ENCODE measurements at regions not wholly inside any gene's neighbourhood (a gene's known extent, or its start where the extent isn't known, plus 50 kb on each side); places are given as distances from the start of the nearest gene placed in this dataset.
"Not testable (repeated sequence)": the region's sequence is repeated elsewhere in the genome, so short reads cannot be mapped to it uniquely, and the experiment has no call there.

DNA sequence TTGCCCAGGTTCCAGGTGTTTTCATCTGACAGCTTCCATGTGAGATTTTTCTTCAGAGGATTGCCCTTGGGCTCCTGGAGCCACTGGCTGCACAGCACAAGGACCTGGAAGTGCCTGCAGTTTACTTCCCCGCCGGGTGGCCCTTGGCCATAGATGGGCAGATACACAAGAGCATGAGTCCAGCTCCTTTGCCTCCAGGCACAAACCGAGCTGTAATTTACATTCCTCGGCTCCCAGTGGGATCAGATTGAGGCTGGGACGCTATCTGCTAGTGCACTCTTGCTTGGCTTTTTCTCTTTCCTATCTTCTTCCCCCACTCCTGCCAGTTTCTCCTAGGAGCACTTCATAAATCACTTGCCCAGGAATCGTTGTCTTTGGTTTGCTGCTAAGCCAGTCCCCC lies 85.4 kb upstream of the RALY start:
- no peak for DNase-seq (ENCODE audit: low read depth, low spot score)
- H3K27ac ChIP-seq = no peak overlapping the region

DNA sequence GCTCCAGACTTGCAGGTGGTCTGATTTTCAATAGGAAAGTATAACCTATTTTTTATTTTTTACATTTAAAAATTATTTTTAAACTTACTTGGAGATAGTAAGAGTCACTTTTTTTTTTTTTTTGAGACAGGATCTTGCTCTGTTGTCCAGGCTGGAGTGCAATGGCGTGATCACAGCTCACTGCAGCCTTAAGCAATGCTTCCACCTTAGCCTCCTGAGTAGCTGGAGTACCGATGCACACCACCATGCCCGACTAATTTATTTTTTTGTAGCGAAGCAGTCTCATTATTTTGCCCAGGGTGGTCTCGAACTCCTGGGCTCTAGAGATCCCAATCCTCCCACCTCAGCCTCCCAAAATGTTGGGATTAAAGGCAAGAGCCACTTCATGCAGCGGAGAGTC lies 84.8 kb upstream of the RALY start:
- no peak for DNase-seq (ENCODE audit: low read depth, low spot score)
- H3K27ac ChIP-seq = no peak overlapping the region

DNA sequence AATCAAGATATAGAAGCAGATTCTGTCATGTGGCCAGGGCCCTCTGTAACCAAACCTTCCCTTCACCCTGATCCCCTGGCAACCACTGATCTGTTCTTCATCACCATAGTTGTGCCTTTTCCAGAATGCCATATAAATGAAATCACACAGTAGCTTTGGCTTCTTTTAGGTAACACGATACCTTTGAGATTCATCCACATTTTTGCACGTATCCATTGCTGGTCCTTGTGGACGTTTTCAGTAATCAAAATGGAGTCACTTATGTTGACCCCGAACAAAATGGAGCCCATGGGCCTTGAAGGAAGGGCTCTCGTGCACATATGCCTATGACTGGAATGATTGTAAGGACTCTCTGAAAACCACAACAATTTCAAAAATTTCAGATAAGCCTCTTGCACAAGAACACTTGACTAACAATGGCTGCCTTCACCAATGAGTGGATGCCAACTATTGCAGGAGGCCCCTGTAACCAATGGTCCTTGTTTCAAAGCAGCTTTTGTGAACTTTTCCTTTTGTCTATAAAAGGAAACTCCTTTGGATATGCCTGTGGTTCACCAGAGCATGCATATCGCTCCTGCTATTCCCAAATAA lies 84.3 kb upstream of the RALY start:
- peak; percentile 6 for DNase-seq (ENCODE audit: low read depth, low spot score)
- H3K27ac ChIP-seq = no peak overlapping the region

DNA sequence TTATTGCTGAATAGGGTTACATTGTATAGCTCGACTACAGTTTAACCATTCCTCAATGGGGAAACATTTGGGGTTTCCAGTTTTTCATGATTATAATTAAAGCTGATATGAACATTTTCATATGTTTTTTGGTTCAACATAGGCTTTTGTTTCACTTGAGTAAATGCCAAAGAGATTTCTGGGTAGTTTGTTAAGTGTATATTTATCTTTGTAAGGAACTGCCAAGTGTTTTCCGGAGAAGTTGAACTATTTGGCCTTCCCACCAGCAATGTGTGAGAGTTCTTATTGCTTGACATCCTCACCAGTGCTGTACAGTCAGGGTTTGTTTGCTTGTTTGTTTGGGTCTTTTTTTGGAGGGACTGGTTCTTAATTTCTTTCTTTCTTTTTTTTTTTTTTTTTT lies 83.7 kb upstream of the RALY start:
- no peak overlapping the region for H3K27ac ChIP-seq

DNA sequence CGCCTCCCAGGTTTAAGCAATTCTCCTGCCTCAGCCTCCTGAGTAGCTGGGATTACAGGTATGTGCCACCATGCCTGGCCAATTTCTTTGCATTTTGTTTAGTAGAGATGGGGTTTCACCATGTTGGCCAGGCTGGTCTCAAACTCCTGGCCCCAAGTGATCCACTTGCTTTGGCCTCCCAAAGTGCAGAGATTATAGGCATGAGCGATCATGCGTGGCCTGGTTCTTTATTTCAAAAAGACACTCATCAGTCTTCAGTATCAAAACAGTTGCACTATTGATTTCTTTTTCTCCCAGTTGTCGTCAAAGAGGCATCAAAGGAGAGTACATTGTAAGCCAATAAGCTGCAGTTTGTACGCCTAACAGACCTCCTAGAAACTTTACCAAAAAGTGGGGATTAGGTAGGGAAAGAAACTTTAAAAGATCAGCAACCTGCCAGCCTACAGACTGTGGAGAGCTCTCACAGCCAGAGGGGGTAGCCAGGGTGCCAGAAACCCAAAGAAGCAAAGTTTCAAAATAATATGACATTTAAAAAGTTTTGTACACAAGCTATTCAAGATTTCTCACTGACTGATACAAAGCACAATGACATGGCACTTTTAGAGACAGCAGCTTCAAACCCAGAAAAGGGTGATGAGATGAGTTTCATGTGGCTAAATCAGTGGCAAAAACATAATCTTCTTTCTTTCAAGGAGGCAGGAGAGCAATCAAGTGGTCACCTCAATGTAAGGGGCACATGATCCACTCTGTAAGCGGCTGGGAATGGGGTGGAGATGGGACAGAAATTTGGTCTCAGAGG lies 83.0 kb upstream of the RALY start:
- no peak for DNase-seq (ENCODE audit: low read depth, low spot score)
- H3K27ac ChIP-seq = no peak overlapping the region

More for the DNA sequence above, 83.7 kb upstream of the RALY start:
- no peak for DNase-seq (ENCODE audit: low read depth, low spot score)

DNA sequence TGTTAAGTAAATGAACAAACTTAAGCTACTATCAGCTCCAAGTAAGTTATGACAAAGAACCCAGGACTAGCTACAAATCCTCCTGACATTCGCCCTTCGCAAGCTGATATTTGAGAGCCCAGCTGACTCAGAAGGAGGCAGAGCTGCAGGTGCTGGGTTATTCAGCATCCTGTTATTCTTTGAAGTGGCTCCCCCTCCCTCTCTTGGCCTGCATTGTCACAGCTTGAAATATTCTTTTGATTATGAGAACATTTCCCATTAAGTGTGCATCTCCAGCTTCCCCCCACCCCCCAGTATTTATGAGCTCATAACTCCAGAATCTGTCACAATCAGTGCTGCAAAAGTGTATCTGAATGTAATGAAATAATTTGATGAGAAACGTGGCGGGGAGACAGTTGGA lies 78.8 kb upstream of the RALY start:
- no peak overlapping the region for H3K27ac ChIP-seq
- peak; percentile 26 for DNase-seq (ENCODE audit: low read depth, low spot score)

DNA sequence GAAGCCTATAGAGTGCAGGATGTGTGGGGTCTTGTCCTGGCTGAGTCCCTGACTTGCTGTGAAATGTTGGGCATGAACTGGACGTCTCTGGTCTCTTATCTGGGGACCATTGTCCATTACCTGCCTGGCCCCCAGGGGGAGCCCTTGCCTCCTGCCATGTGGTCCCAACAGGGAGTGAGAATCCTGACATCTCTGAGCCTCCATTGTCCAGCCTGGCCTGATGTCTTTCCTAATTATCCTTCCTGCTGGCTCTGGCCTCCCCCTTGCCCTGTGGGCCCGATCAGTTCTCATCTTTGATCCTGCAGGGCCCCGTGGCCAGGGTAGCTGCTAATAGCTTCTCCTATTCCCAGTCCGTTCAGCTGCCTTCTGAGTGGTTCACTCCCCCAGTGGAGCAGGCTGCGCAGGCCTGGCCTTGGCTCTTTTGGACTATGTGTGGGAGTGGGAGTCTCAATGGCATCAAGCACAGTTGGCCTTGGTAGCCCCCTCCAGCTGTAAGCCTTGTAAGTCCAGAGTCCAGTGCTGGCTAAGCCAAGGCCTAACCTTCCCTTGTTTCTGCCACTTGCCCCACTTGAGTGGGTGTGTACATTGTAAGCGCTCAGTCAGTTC lies 77.9 kb upstream of the RALY start:
- DNase-seq (ENCODE audit: low read depth, low spot score) = no peak
- no peak overlapping the region for H3K27ac ChIP-seq

DNA sequence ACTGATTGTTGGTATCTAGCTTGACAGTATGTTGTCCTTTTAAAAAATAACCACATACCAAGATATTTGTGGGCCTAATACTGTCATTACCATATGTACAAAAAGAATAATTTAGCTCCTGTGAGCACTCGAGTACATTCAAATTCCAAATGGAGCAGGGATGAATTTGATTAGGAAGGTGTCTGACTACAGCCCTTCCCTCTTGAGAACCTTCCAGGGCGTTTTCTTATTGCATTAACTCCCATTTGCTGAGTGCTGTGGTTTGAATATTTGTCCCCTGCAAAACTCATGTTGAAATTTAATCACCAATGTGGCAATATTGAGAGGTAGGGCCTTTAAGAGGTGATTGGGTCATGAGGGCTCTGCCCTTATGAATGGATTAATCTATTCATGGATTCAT lies 76.9 kb upstream of the RALY start:
- no peak overlapping the region for H3K27ac ChIP-seq
- no peak for DNase-seq (ENCODE audit: low read depth, low spot score)

DNA sequence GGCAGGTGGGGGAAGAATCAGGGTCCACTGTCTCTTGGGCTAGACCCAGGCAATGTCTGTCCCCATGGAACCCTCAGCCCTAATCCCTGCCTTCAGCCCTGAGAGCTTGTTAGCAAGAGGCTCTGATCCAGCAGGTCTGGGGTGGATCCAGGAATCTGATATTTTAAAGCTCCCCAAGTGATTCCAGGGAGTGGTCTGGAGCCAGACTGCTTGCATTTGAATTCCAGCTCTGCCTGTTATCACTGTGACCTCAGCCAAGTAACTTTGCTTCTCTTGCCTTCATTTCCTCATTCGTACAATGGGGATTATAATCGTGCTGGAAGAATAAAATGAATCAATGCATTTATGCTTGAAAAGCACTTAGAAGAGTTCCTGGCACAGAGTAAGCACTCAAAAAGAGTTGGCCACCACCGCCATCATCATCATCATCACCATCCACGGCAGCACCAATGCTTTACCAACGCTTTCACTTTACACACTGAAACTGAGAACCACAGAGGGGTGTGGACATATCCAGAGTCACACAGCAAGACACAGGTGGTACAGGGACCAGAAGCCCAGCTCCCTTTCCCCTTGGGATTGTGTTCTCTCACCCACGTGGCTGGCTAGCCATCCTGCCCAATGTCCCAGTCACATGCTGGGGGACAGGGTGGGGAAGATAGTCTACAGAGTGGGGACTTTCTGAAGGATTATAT lies 75.7 kb upstream of the RALY start:
- H3K27ac ChIP-seq = no peak overlapping the region
- DNase-seq (ENCODE audit: low read depth, low spot score) = no peak

DNA sequence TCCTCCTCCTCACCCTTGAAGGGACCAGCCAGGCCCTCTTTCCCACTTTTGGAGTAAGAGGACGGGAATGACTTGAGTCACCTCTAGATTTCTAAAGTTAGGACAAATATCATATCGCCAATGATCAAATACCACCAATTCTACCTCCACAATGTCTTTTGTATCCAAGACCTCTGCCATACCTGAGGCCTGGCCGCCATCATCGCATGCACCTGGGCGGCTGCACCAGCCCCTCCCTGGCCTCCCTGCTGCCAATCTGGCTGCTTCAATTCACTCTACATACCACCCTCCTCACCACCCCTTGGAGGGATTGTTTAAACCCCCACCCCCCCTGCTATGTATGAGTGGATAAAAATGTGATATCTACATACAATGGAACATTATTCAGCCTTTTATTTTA lies 75.0 kb upstream of the RALY start:
- no peak for DNase-seq (ENCODE audit: low read depth, low spot score)

DNA sequence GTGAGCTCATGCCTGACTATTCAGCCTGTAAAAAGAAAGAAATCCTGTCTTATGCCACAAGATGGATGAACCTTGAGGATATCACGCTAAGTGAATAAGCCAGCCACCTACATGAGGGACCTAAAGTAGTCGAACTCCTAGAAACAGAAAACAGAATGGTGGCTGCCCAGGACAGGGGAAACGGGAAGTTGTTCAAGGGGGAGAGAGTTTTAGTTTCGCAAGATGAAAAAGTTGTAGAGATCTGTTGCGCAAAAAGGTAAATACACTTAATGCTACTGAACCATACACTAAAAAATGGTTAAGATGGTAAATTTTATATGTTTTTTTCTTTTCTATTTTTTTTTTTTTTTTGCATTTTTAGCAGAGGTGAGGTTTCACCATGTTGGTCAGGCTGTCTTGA lies 74.1 kb upstream of the RALY start:
- no peak for DNase-seq (ENCODE audit: low read depth, low spot score)
- H3K27ac ChIP-seq = no peak overlapping the region

More for the DNA sequence above, 75.0 kb upstream of the RALY start:
- H3K27ac ChIP-seq = no peak overlapping the region

DNA sequence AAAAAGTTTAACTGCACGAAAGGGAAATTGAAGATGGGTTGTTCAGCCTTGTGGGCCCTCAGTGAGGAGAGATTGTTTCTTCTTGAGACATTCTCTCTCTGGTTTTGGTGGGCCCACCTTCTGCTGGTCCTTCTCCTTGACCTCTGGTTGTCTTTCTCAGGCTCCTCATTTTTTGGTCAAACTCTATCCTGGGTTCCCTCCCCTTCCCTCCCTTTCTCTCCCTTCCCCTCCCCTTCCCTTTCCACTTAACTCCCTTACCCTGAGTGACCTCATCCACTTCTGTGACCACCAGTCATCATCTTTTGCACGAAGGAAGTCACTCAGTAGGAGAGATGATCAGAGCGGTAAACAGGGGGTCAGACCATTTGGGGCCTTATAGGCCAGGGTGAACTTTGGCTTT lies 71.5 kb upstream of the RALY start:
- no peak overlapping the region for H3K27ac ChIP-seq
- no peak for DNase-seq (ENCODE audit: low read depth, low spot score)

DNA sequence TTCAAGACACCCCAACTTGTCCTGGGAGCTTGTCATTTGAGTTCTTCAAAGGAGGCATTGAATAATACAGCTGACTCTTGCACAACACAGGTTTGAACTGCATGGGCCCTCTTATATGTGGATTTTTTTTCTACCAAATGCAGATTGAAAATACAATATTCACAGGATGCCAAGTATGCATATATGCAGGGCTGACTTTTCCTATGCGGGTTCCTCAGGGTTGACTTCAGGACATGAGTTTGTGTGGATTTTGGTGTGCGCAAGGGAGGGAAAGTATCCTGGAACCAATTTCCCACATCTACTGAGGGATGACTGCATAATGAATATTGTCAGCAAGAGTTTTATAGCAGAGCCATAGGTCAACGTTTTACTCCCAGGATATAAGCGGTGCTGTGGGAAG lies 70.0 kb upstream of the RALY start:
- DNase-seq (ENCODE audit: low read depth, low spot score) = no peak

DNA sequence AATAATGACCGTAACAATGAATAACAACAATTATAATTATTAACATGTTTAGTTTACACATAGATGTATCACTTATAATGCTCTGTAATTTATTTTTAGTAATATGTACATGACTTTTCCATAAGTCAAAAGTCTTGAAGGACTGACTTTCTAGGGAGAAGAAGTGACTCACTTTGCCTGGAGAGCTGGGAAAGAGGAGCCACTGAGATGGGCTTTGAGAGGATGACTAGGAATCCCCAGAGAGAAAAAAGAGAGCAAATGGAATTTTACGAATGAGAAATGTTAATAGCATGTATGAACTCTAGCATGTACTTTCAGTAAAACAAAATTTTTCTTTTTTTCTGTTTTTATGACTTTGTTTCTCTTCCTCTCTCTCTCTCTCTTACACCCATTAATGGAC lies 67.8 kb upstream of the RALY start:
- H3K27ac ChIP-seq = no peak overlapping the region
- DNase-seq (ENCODE audit: low read depth, low spot score) = no peak

More for the DNA sequence above, 70.0 kb upstream of the RALY start:
- H3K27ac ChIP-seq = no peak overlapping the region

DNA sequence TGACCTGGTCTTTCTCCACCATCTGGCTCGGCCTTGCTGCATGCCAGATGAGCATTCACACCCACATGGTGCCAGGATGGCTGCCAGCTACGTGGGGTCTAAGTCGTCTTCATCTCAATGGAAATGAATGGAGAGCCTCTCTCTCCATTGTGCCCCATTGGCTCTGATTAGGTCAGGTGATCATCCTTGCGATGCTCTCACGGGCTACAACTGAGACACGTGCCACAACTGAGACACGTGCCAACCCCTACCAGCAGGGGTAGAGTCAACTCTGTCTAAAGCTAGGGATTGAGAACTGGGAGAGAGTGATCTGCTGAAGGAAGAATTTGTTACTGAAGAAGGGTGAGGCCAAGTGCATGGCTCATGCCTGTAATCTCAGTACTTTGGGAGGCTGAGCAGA lies 67.3 kb upstream of the RALY start:
- no peak for DNase-seq (ENCODE audit: low read depth, low spot score)

DNA sequence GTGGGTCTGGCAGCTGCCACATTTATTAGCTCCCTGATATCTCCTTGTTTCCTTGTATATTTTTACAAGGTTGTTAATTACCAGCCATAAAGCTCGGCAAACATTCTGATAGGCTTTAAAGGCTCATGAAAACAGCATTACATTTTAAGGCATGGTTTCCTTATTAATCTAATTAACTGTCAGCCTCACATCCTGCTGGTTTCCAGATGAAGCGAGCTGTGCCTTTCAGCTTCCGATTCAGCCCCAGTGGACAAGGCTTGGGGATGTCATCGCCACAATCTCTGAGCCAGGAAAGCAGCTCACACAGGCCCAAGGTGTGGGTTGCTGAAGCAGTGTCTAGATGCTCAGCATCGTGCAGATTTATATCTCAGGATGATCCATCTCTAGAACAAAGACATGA lies 66.0 kb upstream of the RALY start:
- no peak for DNase-seq (ENCODE audit: low read depth, low spot score)
- no peak overlapping the region for H3K27ac ChIP-seq

More for the DNA sequence above, 67.3 kb upstream of the RALY start:
- no peak overlapping the region for H3K27ac ChIP-seq

DNA sequence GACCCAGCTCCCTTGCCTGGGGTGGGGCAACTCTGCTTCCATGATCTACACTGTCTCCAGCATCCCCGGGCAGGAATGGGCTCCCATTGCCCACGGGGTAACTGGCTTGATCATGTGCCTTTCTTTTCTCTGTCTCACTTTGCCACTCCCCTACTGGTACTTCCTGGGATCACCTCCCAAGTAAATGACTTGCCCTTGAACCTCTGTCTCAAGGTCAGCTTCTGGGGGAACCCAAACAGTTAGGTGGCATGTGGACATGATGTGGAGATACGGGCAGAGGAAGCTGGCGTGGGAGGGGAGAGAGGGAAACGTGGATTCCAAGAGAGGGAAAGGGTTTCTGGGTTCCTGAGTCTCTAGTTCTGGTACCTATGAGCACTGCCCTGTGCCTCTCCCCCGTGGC lies 63.8 kb upstream of the RALY start:
- no peak overlapping the region for H3K27ac ChIP-seq

DNA sequence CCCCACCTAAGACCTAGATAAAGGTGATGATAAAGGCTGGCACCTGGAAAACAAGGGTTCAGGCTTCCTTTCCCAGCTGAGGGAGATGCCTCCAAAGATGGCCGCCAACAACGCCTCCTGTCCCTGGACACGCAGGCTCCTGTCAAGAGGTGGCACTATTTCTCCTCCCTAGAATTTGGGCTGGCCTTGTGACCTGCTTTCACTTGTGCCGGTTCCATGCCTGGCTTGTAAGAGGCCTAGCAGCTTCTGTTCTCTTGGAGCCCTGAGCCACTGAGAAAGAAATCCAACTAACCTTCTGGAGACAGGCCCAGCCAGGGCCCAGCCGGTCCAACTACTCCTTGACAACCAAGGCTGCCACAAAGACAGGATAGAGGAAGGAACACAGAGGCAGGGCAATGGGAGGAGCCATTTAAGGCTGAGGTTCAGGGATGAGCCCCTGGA lies 60.2 kb upstream of the RALY start:
- no peak overlapping the region for H3K27ac ChIP-seq
- no peak for DNase-seq (ENCODE audit: low read depth, low spot score)

More for the DNA sequence above, 63.8 kb upstream of the RALY start:
- DNase-seq (ENCODE audit: low read depth, low spot score) = no peak

DNA sequence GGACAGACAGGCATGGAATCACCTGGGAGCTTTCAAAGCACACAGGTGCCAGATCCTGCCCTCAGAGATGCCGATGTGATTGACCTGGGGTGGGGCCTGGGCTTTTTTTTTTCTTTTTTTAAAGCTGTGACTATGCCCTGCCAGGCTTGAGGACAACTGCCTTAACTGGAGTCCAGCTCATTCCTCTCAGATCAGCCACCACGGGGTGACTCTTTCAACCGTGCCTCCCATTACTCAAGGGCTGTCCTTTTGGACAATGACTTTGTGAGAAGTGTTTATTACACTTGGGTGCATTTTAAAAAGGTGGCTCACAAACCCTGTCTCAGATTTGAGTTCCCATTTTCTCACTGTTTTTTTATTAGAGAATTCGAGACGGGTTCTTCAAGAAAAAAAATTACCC lies 57.1 kb upstream of the RALY start:
- no peak overlapping the region for H3K27ac ChIP-seq
- DNase-seq (ENCODE audit: low read depth, low spot score) = no peak

DNA sequence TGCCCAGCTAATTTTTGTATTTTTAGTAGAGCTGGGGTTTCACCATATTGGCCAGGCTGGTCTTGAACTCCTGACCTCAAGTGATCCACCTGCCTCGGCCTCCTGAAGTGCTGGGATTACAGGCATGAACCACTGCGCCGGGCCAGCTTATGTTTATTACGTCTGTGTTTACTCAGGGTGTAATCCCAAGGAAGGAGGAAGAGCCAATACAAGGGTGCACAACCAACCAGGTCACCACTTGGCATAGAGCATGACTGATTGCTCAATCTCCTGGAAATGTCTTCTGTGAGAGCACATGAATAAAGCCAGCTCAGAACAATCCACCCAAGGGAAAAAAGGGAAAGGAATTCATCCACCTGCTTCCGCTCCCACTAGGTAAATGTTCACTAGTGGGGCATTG lies 54.7 kb upstream of the RALY start:
- H3K27ac ChIP-seq = not testable (repeated sequence)
- DNase-seq (ENCODE audit: low read depth, low spot score) = peak; percentile 62

DNA sequence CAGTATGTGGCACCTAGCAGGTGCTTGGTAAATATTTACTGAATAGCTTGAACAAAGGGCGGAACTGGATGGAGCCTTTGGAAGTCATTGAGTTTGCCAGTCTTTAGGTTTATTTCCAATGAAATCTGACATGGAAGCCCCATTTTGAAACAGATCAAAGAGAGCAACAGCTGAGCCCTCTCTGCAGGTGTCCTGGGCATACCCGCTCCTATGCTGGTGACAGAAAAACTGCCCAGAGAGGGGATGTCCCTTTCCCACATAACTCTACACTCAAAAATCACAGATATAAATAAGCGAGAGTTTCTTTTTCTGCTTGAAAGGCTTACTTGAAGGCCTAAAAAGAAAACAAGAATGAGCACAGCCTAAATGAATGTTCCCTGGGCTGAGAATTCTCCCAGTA lies 53.0 kb upstream of the RALY start:
- no peak overlapping the region for H3K27ac ChIP-seq
- DNase-seq (ENCODE audit: low read depth, low spot score) = no peak

Data from epithelial cell of prostate (primary cell).